HepG2 (cell line): ENCODE measurements at regions not wholly inside any gene's neighbourhood (a gene's known extent, or its start where the extent isn't known, plus 50 kb on each side); places are given as distances from the start of the nearest gene placed in this dataset.

ENCODE experiments used
- ATAC-seq: fragments of 200-7000 bp; cut with Tn5 transposase; 3 replicates; pipeline ENCODE4 v1.9.1; 2020; ENCODE audit warnings: mild to moderate bottlenecking, moderate library complexity
- BruUV-seq: library from RNA; stranded (reverse); fragments of 400-500 nt; replicated peaks from 2 replicates; lab custom pipeline; 2021; lab: Mats Ljungman, UMichigan
- CTCF ChIA-PET: fragments of 300-600 bp; formaldehyde crosslinking; extraction: SDS; loops from one replicate; lab custom pipeline; 2021; ENCODE audit warnings: low total read pairs, inconsistent platforms, low intra/inter-chr PET ratio; lab: Yijun Ruan, JAX
- POLR2A ChIA-PET: fragments of 350-600 bp; sonication (Branson Sonifier 250); formaldehyde crosslinking; loops from one replicate; lab custom pipeline; 2020; ENCODE audit warnings: antibody characterized with exemption, inconsistent platforms; lab: Yijun Ruan, JAX
- DNase-seq: peaks from one replicate; pipeline ENCODE4 v3.0.0-alpha.2; 2015; ENCODE audit warnings: low spot score
- FAIRE-seq: peaks from 3 replicates; lab custom pipeline; 2011; peaks lifted over from hg19 to GRCh38; lab: Jason Lieb, UNC
- H2AFZ ChIP-seq: one replicate; pipeline ENCODE4 v1.6.1; 2011; ENCODE audit warnings: low read length, inconsistent platforms
- H3K27ac ChIP-seq: fragments of 300-600 bp; 3 replicates; pipeline ENCODE4 v1.8.0; 2011; ENCODE audit warnings: mixed run types, mild to moderate bottlenecking, mixed read lengths, low read length, inconsistent platforms; ENCODE audit not compliant: insufficient read depth; ENCODE audit errors: extremely low read length
- H3K27me3 ChIP-seq, 2 experiments: fragments of 200-600 bp in 1 of 2; 2 replicates in 1 of 2; 3 replicates in 1 of 2; pipeline versions ENCODE4 v1.6.0 to v1.8.0; 2011; ENCODE audit warnings: low read length in 2 of 2, mild to moderate bottlenecking in 2 of 2, moderate library complexity in 2 of 2, inconsistent platforms in 1 of 2; ENCODE audit not compliant: insufficient read depth in 2 of 2, control insufficient read depth in 1 of 2
- H3K36me3 ChIP-seq, 2 experiments: fragments of 200-600 bp in 1 of 2; replicated peaks in 1 of 2; 2 replicates in 1 of 2; 3 replicates in 1 of 2; pipeline versions ENCODE4 v1.5.1 to v1.8.0; 2011; ENCODE audit warnings: low read length in 2 of 2, inconsistent platforms in 1 of 2; ENCODE audit not compliant: insufficient read depth in 2 of 2, control insufficient read depth in 1 of 2
- H3K4me1 ChIP-seq: 2 replicates; pipeline ENCODE4 v1.5.1; 2012; ENCODE audit warnings: low read length, inconsistent platforms; ENCODE audit not compliant: insufficient read depth
- H3K4me2 ChIP-seq: 2 replicates; pipeline ENCODE4 v1.6.0; 2011; ENCODE audit warnings: low read depth, low read length, inconsistent platforms
- H3K4me3 ChIP-seq, 3 experiments: fragments of 200-600 bp in 1 of 3; sonication (generic), shearing (Covaris generic) in 1 of 3; replicated peaks in 1 of 3; 2 replicates each; pipeline ENCODE4 v1.5.1; 2011 to 2016; ENCODE audit warnings: low read length in 3 of 3, inconsistent platforms in 2 of 3, low read depth in 2 of 3, mild to moderate bottlenecking in 2 of 3, control low read depth in 1 of 3, mixed read lengths in 1 of 3; ENCODE audit not compliant: insufficient read depth in 1 of 3
- H3K79me2 ChIP-seq: one replicate; pipeline ENCODE4 v1.6.1; 2011; ENCODE audit warnings: low read length, inconsistent platforms; ENCODE audit not compliant: insufficient read depth
- H3K9ac ChIP-seq: 2 replicates; pipeline ENCODE4 v1.6.0; 2011; ENCODE audit warnings: mild to moderate bottlenecking, low read depth, low read length, inconsistent platforms; ENCODE audit not compliant: insufficient read depth
- H3K9me3 ChIP-seq: 2 replicates; pipeline ENCODE4 v1.5.1; 2012; ENCODE audit warnings: mild to moderate bottlenecking, low read length
- H4K20me1 ChIP-seq: 2 replicates; pipeline ENCODE4 v1.6.0; 2011; ENCODE audit warnings: inconsistent platforms, mild to moderate bottlenecking, low read length, moderate library complexity; ENCODE audit not compliant: insufficient read depth
- FOXA1 ChIP-seq, 2 experiments: fragments of 450-650 bp in 1 of 2; sonication (generic) in 1 of 2; formaldehyde crosslinking in 1 of 2; IDR thresholded peaks; 2 replicates each; pipeline versions ENCODE4 v1.4.0 to v1.6.1; 2016 to 2020; ENCODE audit warnings: missing genetic modification reagents in 1 of 2
- RARA ChIP-seq: IDR thresholded peaks from 2 replicates; pipeline ENCODE4 v1.6.1; 2016; ENCODE audit warnings: missing genetic modification reagents, missing compliant biosample characterization
- ZNF383 ChIP-seq: sonication (generic); formaldehyde crosslinking; IDR thresholded peaks from 2 replicates; pipeline ENCODE4 v1.4.0; 2020; ENCODE audit warnings: missing genetic modification reagents, mild to moderate bottlenecking, borderline replicate concordance
- ZNF460 ChIP-seq: sonication (generic); formaldehyde crosslinking; IDR thresholded peaks from 2 replicates; pipeline ENCODE4 v1.5.1; 2020; ENCODE audit warnings: missing genetic modification reagents, mild to moderate bottlenecking, borderline replicate concordance
- ZNF496 ChIP-seq: sonication (generic); formaldehyde crosslinking; IDR thresholded peaks from 2 replicates; pipeline ENCODE4 v1.8.1; 2023; ENCODE audit warnings: mild to moderate bottlenecking, moderate library complexity, missing genetic modification reagents; ENCODE audit not compliant: insufficient replicate concordance
- ZNF674 ChIP-seq: sonication (generic); formaldehyde crosslinking; IDR thresholded peaks from 2 replicates; pipeline ENCODE4 v1.5.0; 2020; ENCODE audit warnings: low read depth, mild to moderate bottlenecking, missing genetic modification reagents
- WGBS: methylation state at CpG from one replicate; pipeline ENCODE4 v1.1.6; 2017; ENCODE audit warnings: low lambda C conversion rate; 5-methylcytosine and 5-hydroxymethylcytosine counted together
- in situ Hi-C: cut with HindIII; loops from 2 replicates; pipeline ENCODE4 v1.10.0; 2017; ENCODE audit warnings: low pct_unique_long_range_greater_than_20kb; ENCODE audit not compliant: extremely low pct_ligation_motif_present
- intact Hi-C: fragments of 100-400 bp; cut with micrococcal nuclease; formaldehyde crosslinking; loops from one replicate; pipeline ENCODE4 v1.10.0; 2022; ENCODE audit not compliant: unreplicated experiment
- TF ChIP-seq, protein P1 (sequence below): sonication (generic); formaldehyde crosslinking; IDR thresholded peaks from 2 replicates; pipeline ENCODE4 v1.4.0; 2020; ENCODE audit warnings: mild to moderate bottlenecking, missing genetic modification reagents

DNA sequence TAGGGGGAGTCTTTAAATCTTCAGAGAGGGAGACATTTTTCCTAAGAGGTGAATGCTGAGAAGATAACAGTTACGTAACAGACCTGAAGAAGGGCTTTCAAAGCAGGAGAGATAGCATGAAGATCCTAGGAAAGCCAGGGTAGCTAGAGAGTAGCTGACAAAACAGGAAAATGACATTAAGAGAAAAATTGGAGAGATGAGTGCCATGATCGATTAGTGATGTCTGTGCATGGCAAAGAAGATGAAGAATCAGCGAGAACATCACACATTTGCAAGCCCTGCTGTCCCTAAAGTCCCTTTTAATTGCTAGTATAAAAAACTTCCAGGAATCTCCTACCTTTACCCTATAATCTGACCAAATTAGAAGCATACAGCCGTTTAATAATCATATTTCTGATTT lies 116.9 kb upstream of the PAX6 start:
- no peak for ATAC-seq
- no peaks in the 10 kb centered on the region for H3K4me1 ChIP-seq
- DNase-seq: no peak
- no peaks in the 10 kb centered on the region for H4K20me1 ChIP-seq
- no peak overlapping the region for H3K27ac ChIP-seq
- 32% methylated on average over 4 of the region's 4 CpGs for whole genome bisulfite sequencing
- TF ChIP-seq ZNF496 (CRISPR knock-in tag) (no peak), FOXA1 (IDR thresholded peaks at IDR 0.05) (no peak), FOXA1 (CRISPR knock-in tag; IDR thresholded peaks at IDR 0.05) (no peak), RARA (CRISPR knock-in tag) (no peak), ZNF460 (CRISPR knock-in tag) (no peak), ZNF383 (CRISPR knock-in tag) (no peak), ZNF674 (CRISPR knock-in tag) (no peak)
- TF ChIP-seq, protein P1, sequence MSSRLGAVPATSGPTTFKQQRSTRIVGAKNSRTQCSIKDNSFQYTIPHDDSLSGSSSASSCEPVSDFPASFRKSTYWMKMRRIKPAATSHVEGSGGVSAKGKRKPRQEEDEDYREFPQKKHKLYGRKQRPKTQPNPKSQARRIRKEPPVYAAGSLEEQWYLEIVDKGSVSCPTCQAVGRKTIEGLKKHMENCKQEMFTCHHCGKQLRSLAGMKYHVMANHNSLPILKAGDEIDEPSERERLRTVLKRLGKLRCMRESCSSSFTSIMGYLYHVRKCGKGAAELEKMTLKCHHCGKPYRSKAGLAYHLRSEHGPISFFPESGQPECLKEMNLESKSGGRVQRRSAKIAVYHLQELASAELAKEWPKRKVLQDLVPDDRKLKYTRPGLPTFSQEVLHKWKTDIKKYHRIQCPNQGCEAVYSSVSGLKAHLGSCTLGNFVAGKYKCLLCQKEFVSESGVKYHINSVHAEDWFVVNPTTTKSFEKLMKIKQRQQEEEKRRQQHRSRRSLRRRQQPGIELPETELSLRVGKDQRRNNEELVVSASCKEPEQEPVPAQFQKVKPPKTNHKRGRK (CRISPR knock-in tag): no peak
- FAIRE-seq: no peak
- H3K4me2 ChIP-seq: no peak overlapping the region
- no peak overlapping the region for H3K9ac ChIP-seq
- no TSS peak for BruUV-seq
- H3K9me3 ChIP-seq: no peaks in the 10 kb centered on the region
- no peaks in the 10 kb centered on the region for H3K79me2 ChIP-seq
- H3K36me3 ChIP-seq: no peaks in the 10 kb centered on the region
- H3K4me3 ChIP-seq: no peak overlapping the region
- peaks cover 2 to 11% of the 10 kb centered on the region in 2 experiments; a peak in 2 of 5 replicates for H3K27me3 ChIP-seq
- ChIA-PET POLR2A (no interaction called here), CTCF (no interaction called here)
- intact Hi-C loops (no loop called here), in situ Hi-C loops (no loop called here)
- no peak overlapping the region for H2AFZ ChIP-seq
